ENCODE measurements at regions not wholly inside any gene's neighbourhood (a gene's known extent, or its start where the extent isn't known, plus 50 kb on each side); places are given as distances from the start of the nearest gene placed in this dataset.

- TF ChIP-seq, protein P1, sequence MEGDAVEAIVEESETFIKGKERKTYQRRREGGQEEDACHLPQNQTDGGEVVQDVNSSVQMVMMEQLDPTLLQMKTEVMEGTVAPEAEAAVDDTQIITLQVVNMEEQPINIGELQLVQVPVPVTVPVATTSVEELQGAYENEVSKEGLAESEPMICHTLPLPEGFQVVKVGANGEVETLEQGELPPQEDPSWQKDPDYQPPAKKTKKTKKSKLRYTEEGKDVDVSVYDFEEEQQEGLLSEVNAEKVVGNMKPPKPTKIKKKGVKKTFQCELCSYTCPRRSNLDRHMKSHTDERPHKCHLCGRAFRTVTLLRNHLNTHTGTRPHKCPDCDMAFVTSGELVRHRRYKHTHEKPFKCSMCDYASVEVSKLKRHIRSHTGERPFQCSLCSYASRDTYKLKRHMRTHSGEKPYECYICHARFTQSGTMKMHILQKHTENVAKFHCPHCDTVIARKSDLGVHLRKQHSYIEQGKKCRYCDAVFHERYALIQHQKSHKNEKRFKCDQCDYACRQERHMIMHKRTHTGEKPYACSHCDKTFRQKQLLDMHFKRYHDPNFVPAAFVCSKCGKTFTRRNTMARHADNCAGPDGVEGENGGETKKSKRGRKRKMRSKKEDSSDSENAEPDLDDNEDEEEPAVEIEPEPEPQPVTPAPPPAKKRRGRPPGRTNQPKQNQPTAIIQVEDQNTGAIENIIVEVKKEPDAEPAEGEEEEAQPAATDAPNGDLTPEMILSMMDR (IDR thresholded peaks at IDR 0.05; ENCODE audit: control extremely low read depth, extremely low read depth, low read depth, missing control alignments): no peak
- POLR2A ChIA-PET: no interaction called here
- DNase-seq (ENCODE audit: extremely low spot score): no peak
- CTCF ChIA-PET: interaction anchor here (0.9 kb wide), 1 partner anchor 12 kb away, joined by 3 read pairs; no protein-coding TSS in a partner anchor
Measured at GRCh38 chr5:167573370-167574127, 717.9 kb upstream of the WWC1 start.

GRCh38 chr5:167574464-167574863 lies 717.0 kb upstream of the WWC1 start:
- no peak for DNase-seq (ENCODE audit: extremely low spot score)
- ChIA-PET CTCF (interaction anchor here (0.9 kb wide), 1 partner anchor 13 kb away, joined by 3 read pairs; no protein-coding TSS in a partner anchor), POLR2A (no interaction called here)
- TF ChIP-seq, protein P1 (IDR thresholded peaks at IDR 0.05; ENCODE audit: control extremely low read depth, extremely low read depth, low read depth, missing control alignments): no peak

- CTCF ChIA-PET: interaction anchor here (1.2 kb wide), 1 partner anchor 14 kb away, joined by 3 read pairs; no protein-coding TSS in a partner anchor
- no peak for DNase-seq (ENCODE audit: extremely low spot score)
- TF ChIP-seq, protein P1 (IDR thresholded peaks at IDR 0.05; ENCODE audit: control extremely low read depth, extremely low read depth, low read depth, missing control alignments): no peak
- POLR2A ChIA-PET: no interaction called here
Measured at GRCh38 chr5:167575330-167575729, 716.1 kb upstream of the WWC1 start.

DNA sequence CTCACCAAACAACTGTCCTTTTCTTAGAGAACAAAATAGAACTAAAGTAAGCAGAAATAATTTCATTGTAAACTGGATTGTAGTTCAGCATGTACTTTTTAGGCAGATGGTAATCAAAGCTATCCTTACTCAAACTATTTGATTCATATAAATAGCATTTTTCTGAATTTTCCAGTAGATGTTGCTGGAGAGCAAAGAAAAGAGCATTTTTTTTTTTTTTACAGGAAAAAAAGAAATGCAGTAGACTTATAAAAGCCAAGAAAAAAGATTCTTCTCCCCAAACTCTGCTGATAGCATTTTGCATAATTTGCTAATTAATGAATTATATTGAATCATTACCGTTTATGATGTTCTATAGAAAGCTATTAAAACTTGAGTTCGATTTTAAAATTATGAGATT lies 715.3 kb upstream of the WWC1 start:
- TF ChIP-seq, protein P1 (IDR thresholded peaks at IDR 0.05; ENCODE audit: control extremely low read depth, extremely low read depth, low read depth, missing control alignments): no peak
- CTCF ChIA-PET: interaction anchor here (0.6 to 1.2 kb wide), 2 partner anchors 14 to 438 kb away, joined by 3 read pairs; no protein-coding TSS in a partner anchor
- no peak for DNase-seq (ENCODE audit: extremely low spot score)
- POLR2A ChIA-PET: no interaction called here

DNA sequence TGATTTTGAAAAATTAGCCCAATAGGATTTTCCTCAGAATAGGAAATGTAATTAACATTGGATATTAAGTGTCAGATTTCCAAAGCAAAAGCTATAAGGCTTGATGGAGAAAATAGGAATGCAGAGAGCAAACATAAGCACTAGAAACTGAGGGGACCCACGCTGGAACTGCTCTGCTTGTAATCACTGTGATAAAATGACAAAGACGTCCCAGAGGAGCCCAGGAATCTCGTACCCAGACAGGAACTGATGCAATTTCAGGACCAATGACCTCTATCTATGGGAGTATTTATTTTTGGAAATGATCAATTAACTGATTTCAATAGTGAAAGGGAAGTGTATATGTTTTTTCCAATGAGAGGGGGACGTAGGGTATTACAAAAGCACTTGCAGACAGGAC lies 714.5 kb upstream of the WWC1 start:
- TF ChIP-seq, protein P1 (IDR thresholded peaks at IDR 0.05; ENCODE audit: control extremely low read depth, extremely low read depth, low read depth, missing control alignments): no peak
- CTCF ChIA-PET: no interaction called here
- DNase-seq (ENCODE audit: extremely low spot score): no peak
- POLR2A ChIA-PET: no interaction called here

GRCh38 chr5:167577616-167578015 lies 713.8 kb upstream of the WWC1 start:
- DNase-seq (ENCODE audit: extremely low spot score): no peak
- POLR2A ChIA-PET: no interaction called here
- TF ChIP-seq, protein P1 (IDR thresholded peaks at IDR 0.05; ENCODE audit: control extremely low read depth, extremely low read depth, low read depth, missing control alignments): no peak
- CTCF ChIA-PET: no interaction called here

All from GM10248 (cell line).